Dermis microvascular lymphatic vessel endothelial cell (primary cell): ENCODE measurements at regions not wholly inside any gene's neighbourhood (a gene's known extent, or its start where the extent isn't known, plus 50 kb on each side); places are given as distances from the start of the nearest gene placed in this dataset.

Experiments
- DNase-seq, 2 donors: peaks; one replicate each; pipeline versions ENCODE4 v3.0.0 to v3.0.0-alpha.2; 2010; ENCODE audit warnings: low read depth in 2 of 2

GRCh38 chr5:40414922-40415321 is 264.8 kb upstream of the PTGER4 start:
- no peak for DNase-seq

- DNase-seq, result no peak
Measured at GRCh38 chr5:40413743-40414142, 266.0 kb upstream of the PTGER4 start.

- DNase-seq, result no peak
Measured at GRCh38 chr5:40412771-40413170, 266.9 kb upstream of the PTGER4 start.

DNA sequence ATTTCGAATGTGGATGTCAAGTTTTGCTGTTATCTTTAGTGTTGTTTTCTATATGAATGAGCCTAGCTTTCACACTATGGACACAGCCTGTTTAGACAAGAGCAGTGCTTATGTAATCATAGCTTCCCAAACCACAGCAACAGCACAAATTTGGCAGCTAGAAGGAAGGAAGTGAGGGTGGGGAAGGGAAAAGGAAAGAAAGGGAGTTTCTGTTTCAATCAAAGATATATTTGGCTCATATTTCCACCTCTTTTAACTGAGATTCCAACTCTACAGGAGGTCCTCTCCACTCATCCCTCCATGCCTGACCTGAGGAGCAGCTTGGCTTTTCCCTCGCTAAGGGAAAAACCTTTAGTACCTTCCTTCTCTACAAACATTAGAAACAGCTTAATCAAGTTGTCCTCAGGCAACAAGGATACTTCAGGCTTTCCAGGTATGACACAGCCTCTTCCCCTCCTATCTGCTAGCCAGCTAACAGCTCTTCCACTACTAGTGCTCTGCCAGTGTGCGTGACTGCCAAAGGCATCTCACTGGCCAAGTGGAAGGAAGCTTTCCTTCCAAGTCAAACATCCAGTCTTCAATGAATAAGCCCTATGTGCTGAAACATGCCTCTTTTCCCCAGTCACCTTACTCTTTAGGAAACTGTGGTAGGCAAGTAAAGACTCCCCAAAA is 268.6 kb upstream of the PTGER4 start:
- peak; percentile 59 to 73 for DNase-seq

- DNase-seq, result peak; percentile 88 to 97
Measured at GRCh38 chr5:40410231-40410861, 269.4 kb upstream of the PTGER4 start.

DNA sequence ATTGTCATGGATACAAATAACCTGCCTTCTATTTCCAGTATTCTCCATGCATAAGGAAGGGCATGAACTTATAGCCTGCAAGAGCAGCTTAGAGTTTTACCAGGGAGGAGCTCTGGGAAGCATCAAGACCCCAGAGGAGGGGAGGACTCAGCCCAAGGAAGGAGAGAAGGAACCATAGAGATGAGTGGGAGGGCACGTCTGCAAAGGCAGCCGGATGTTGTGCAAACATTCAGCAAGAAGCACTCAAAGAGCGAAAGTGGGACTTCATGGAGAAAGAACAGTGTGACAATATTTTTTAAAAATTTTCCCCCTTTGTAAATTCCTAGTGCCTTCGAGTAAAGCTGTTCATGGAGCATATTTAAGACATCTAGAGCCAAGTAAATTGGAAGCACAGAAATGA is 270.1 kb upstream of the PTGER4 start:
- DNase-seq, result no peak

DNA sequence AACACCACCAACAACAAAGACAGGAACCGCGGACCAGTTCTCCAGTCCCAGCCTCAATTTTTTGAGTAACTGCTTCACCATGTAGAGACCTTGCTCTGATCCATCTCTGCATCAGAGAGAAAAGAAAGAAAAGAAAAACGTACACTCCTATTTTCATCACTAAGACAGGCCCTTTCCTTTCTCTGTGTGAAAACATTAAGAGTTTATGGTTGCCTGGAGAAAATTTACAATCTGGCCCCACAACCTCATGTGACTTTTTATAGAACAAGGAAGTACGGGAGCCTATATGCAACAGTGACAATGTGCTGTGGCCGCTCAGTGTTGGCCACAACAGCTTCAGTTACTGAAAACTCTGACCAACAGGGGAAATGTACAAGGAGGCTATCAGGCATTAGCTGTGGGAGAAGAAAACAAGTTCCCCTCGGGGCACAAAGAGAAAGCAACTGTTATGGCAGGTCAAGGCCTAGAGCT is 272.9 kb upstream of the PTGER4 start:
- peak in 1 of 2 donors; percentile 23 for DNase-seq

DNA sequence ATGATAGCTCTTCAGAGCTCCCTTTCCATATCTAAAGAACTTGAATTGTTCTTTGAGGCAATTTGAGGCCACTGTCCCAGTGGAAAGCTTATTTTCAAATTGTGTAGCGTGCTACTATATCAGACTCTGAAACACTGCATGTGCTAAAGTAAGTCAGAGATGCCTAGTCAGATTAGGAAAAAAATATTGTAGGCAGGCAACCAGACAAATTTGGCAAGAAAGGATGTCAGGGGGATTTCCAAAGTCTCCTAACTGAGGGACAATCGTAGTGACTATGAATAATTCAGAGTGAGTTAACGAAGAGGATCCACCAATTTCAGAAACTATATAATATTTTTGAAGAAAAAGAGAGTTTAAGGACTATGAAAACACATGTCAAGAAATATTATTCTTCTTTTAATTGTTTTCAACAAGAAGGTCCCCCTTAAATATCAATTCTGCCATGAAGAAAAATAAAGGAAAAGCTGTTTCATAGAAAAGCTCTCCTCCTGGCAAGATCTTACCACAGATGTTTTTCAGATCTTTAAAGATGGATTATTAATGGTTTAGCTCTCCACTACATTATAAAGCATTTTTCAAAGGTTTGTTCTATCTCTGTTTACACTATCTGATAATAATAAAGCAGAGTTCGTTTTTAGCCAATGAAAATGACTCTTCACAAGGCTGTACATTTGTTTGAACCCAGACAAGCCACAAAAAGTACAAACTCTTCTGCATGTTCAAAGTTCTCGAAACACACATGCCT is 273.5 kb upstream of the PTGER4 start:
- no peak for DNase-seq

DNA sequence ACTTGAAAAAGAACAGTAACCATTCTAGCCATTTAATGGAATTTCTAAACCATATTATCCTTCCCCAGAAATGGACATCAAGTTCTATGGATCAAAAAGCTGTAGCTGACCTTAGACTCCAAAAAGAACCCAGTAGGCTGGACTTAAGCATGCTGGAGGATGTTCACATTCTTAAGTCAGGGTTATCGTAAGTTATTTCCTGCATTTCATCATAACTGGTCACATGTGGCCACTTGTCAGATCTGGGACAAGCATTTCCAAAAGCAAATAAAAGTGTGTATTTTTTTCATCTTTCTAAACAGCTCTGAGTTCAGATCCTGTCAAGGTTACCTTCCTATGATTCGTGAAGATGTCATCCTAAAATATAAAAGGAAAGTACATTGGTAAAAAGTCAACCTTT is 274.5 kb upstream of the PTGER4 start:
- peak in 1 of 2 donors; percentile 31 for DNase-seq

DNA sequence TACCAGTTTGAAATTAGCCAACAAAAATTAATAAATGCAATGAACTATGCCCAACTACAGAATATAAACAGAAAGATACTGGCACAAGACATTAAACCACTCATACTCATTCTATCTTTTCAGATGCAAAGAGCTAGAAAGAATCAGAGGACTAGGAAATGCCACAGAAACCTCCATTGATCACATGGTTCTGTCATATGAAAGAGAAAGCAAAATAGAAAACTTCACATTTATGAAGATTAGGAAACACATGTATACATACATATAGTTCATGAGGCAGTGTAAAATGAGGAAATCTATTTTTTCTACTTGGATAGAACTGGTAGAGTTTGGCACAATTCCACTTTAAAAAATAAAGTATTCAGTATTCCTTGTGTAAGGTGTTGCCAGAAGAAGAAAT is 275.1 kb upstream of the PTGER4 start:
- DNase-seq, result no peak

- DNase-seq, result no peak
Measured at GRCh38 chr5:40402007-40402364, 277.7 kb upstream of the PTGER4 start.

DNA sequence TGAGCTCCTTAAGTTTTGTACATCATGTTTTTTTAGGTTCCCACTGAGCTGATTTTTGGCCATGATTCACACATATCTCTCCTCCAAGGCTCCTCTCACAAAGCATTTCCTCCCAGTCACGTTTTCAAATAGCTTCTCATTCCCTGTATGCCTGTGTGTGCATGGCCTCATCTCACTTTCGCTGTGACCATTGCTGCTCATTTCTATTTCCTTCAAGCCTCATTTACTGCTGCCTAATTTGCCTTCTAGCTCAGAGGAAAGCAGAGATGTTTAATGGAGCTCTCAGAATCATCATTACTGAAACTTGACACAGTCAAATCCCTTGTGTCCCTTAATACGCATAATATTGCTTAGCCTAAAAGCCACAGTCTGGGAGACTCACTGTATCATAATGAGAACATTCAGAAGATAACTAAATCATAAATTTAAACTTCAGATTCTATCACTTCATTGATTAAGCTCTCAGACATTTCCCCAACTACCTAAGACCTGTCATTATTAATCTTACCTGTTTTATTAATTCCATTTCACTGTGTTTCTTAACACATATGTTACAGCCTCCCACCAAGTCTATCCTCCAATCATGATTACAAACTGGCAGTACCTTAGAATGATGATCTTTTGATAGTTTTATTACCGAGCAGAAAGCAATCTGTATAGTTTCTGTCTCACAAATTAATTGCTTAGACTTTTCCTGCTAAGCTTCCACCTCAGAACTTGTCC is 278.3 kb upstream of the PTGER4 start:
- no peak for DNase-seq

DNA sequence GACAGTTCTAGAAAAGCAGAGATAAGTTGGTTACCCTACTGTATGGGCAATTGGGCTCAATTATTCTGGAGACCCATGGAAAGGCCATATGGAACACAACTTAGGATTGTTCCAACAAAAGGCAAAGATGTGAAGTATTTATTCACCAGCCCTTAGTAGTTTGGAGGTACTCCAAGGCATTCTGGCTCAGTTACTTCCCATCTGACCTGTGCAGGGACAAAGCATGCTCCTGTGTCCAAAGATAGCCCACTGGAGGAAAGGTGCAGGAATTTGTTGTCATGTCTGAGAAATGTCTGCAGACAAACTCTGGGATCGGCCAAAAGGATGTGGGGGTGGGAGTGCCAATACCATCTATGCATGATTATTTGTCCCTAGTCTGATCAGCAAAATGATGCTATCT is 279.5 kb upstream of the PTGER4 start:
- DNase-seq, result no peak

GRCh38 chr5:40399349-40399748 is 280.4 kb upstream of the PTGER4 start:
- no peak for DNase-seq

GRCh38 chr5:40397976-40398375 is 281.7 kb upstream of the PTGER4 start:
- DNase-seq, result no peak

GRCh38 chr5:40397091-40397490 is 282.6 kb upstream of the PTGER4 start:
- no peak for DNase-seq

- DNase-seq, result no peak
Measured at GRCh38 chr5:40396317-40396716, 283.4 kb upstream of the PTGER4 start.

GRCh38 chr5:40395251-40395650 is 284.5 kb upstream of the PTGER4 start:
- no peak for DNase-seq

- DNase-seq, result no peak
Measured at GRCh38 chr5:40394698-40395097, 285.0 kb upstream of the PTGER4 start.

GRCh38 chr5:40391642-40392041 is 288.1 kb upstream of the PTGER4 start:
- DNase-seq, result no peak

- no peak for DNase-seq
Measured at GRCh38 chr5:40390281-40391149, 289.2 kb upstream of the PTGER4 start.
